Right lobe of liver (tissue), 6 donors: ENCODE measurements at regions not wholly inside any gene's neighbourhood (a gene's known extent, or its start where the extent isn't known, plus 50 kb on each side); places are given as distances from the start of the nearest gene placed in this dataset.

ENCODE experiments used
- ATAC-seq, 4 donors: fragments of 200-7000 bp; cut with Tn5 transposase; one replicate each; pipeline ENCODE4 v1.9.1; 2020; ENCODE audit warnings: mild to moderate bottlenecking in 4 of 4, moderate library complexity in 4 of 4
- DNase-seq, 3 donors: peaks; one replicate each; pipeline ENCODE4 v3.0.0-alpha.2; 2020
- H3K27ac ChIP-seq, 3 donors: fragments of 200-600 bp; one replicate each; pipeline ENCODE4 v1.8.0; 2022
- H3K27me3 ChIP-seq, 2 donors: fragments of 200-600 bp; one replicate each; pipeline ENCODE4 v1.8.0; 2022
- H3K36me3 ChIP-seq, 4 donors: fragments of 200-600 bp; sonication (generic) in 1 of 4; one replicate each; pipeline versions ENCODE4 v1.5.1 to v1.8.0; 2017 to 2022; ENCODE audit warnings: control low read depth in 1 of 4
- H3K4me1 ChIP-seq, 4 donors: fragments of 200-600 bp; sonication (generic) in 1 of 4; one replicate each; pipeline versions ENCODE4 v1.5.1 to v1.8.0; 2017 to 2022; ENCODE audit warnings: control low read depth in 1 of 4
- H3K4me3 ChIP-seq, 3 donors: fragments of 200-600 bp; one replicate each; pipeline ENCODE4 v1.8.0; 2022
- H3K9me3 ChIP-seq, 4 donors: fragments of 200-600 bp; sonication (generic) in 1 of 4; one replicate each; pipeline versions ENCODE4 v1.5.1 to v1.8.0; 2017 to 2022; ENCODE audit warnings: control low read depth in 1 of 4
- CTCF ChIP-seq, 4 donors: fragments of 200-600 bp in 3 of 4; fragments of 450-650 bp in 1 of 4; IDR thresholded peaks; one replicate each; pipeline versions ENCODE4 v1.5.1 to v1.8.0; 2016 to 2022; ENCODE audit warnings: antibody characterized with exemption in 4 of 4, mild to moderate bottlenecking in 2 of 4
- POLR2A ChIP-seq: fragments of 450-650 bp; IDR thresholded peaks from one replicate; pipeline ENCODE4 v1.6.1; 2017; ENCODE audit warnings: antibody characterized with exemption, mild to moderate bottlenecking
- WGBS: methylation state at CpG from one replicate; pipeline ENCODE4 v1.1.6; 2018; ENCODE audit warnings: low coverage, low lambda C conversion rate; ENCODE audit not compliant: insufficient coverage; ENCODE audit errors: missing lambda C conversion rate; 5-methylcytosine and 5-hydroxymethylcytosine counted together
- intact Hi-C, 2 donors: fragments of 100-400 bp; cut with DNase I; formaldehyde crosslinking; loops; one replicate each; pipeline versions ENCODE4 v1.11.2 to v1.14.1; 2022
- donor health status: DM: no; HTN: yes; CAD: no.
- donor health status: DM: no; HTN: no; CAD: no.
- donor health status: DM: no; HTN: no; CAD: no.
- donor health status: DM: no; HTN: yes; CAD: no.
- donor health status: DM: no; HTN: yes; CAD: no.

- no peaks in the 10 kb centered on the region for H3K27me3 ChIP-seq
- DNase-seq (no peak), ATAC-seq (no peak)
- H3K4me3 ChIP-seq = no peak overlapping the region
- WGBS = 64% methylated on average over 4 of the region's 4 CpGs
- no peak overlapping the region for H3K27ac ChIP-seq
- TF ChIP-seq CTCF (IDR thresholded peaks at IDR 0.05) (no peak), POLR2A (no peak)
- H3K4me1 ChIP-seq = no peaks in the 10 kb centered on the region
- H3K36me3 ChIP-seq = no peaks in the 10 kb centered on the region
- no peaks in the 10 kb centered on the region for H3K9me3 ChIP-seq
- intact Hi-C loops = no loop called here
Measured at GRCh38 chr18:73414598-73414997, 546.8 kb upstream of the NETO1 start.

- WGBS = 93% methylated on average over 1 of the region's 1 CpG
- Histone ChIP-seq H3K27ac (no peak overlapping the region), H3K4me1 (no peaks in the 10 kb centered on the region), H3K9me3 (no peaks in the 10 kb centered on the region), H3K36me3 (no peaks in the 10 kb centered on the region), H3K4me3 (no peak overlapping the region), H3K27me3 (no peaks in the 10 kb centered on the region)
- DNase-seq (no peak), ATAC-seq (no peak)
- intact Hi-C loops = no loop called here
- TF ChIP-seq CTCF (IDR thresholded peaks at IDR 0.05) (no peak), POLR2A (no peak)
Measured at GRCh38 chr18:73414069-73414468, 546.3 kb upstream of the NETO1 start.

- Histone ChIP-seq H3K27ac (no peak overlapping the region), H3K36me3 (no peaks in the 10 kb centered on the region), H3K4me1 (no peaks in the 10 kb centered on the region), H3K4me3 (no peak overlapping the region), H3K9me3 (no peaks in the 10 kb centered on the region), H3K27me3 (no peaks in the 10 kb centered on the region)
- TF ChIP-seq POLR2A (no peak), CTCF (IDR thresholded peaks at IDR 0.05) (no peak)
- DNase-seq (no peak), ATAC-seq (no peak)
- 63% methylated on average over 4 of the region's 4 CpGs for WGBS
- intact Hi-C loops = no loop called here
Measured at GRCh38 chr18:73409242-73409641, 541.5 kb upstream of the NETO1 start.

- no peak for TF ChIP-seq CTCF (IDR thresholded peaks at IDR 0.05)
- TF ChIP-seq POLR2A = no peak
- DNase-seq (no peak), ATAC-seq (no peak)
- Histone ChIP-seq H3K27me3 (no peaks in the 10 kb centered on the region), H3K27ac (no peak overlapping the region), H3K9me3 (no peaks in the 10 kb centered on the region), H3K4me3 (no peak overlapping the region), H3K36me3 (no peaks in the 10 kb centered on the region), H3K4me1 (no peaks in the 10 kb centered on the region)
- intact Hi-C loops = no loop called here
- WGBS = 29% methylated on average over 5 of the region's 5 CpGs
Measured at GRCh38 chr18:73408469-73408868, 540.7 kb upstream of the NETO1 start.

- Histone ChIP-seq H3K4me1 (no peaks in the 10 kb centered on the region), H3K27ac (no peak overlapping the region), H3K36me3 (no peaks in the 10 kb centered on the region), H3K27me3 (no peaks in the 10 kb centered on the region), H3K4me3 (no peak overlapping the region), H3K9me3 (no peaks in the 10 kb centered on the region)
- no peak for TF ChIP-seq POLR2A
- no peak for TF ChIP-seq CTCF (IDR thresholded peaks at IDR 0.05)
- ATAC-seq = no peak
- intact Hi-C loops = no loop called here
- WGBS = 58% methylated on average over 1 of the region's 1 CpG
- DNase-seq = no peak
Measured at GRCh38 chr18:73407506-73407905, 539.7 kb upstream of the NETO1 start.
